Kidney tubule cell (primary cell): ENCODE measurements at regions not wholly inside any gene's neighbourhood (a gene's known extent, or its start where the extent isn't known, plus 50 kb on each side); places are given as distances from the start of the nearest gene placed in this dataset.
"Not testable (repeated sequence)": the region's sequence is repeated elsewhere in the genome, so short reads cannot be mapped to it uniquely, and the experiment has no call there.

Experiments used
- DNase-seq: peaks from one replicate; pipeline ENCODE4 v3.0.0-alpha.2; 2018; ENCODE audit warnings: low spot score

DNA sequence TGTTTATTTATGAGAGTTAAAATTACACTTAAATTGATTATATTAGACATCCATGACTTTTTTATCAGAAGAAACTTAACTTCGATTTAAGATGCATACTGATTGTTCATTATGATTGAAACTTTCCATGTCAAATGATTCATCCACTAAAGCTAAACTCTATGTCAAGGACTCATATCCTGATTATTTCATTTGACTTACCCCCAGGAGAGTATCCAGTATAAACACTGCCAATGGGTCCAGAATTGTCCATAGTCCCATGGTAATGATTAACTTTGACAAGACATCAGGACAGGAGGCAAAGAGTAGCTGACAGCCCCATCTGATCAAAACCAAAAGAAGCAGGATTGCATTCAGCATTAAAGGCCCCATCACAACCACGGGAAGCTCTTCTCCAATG lies 709.9 kb downstream of the TFAP2A start:
- peak; percentile 90 for DNase-seq

DNA sequence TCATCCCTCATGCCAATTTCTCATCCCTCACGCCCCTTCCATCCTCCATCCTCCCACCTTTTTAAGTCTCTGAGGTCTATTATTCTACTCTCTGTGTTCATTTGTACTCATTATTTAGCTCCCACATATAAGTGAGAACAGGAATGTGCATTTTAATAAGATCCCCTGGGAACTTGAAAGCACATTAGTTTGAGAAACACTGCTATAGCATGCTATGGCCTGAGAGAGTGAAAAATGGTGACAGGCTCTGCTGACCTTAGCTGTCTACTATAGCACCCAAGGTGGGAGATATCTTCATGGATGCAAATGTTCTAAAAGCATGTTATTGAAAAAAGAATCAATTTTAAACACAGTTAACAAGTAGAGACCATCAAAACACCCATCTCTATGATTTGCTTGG lies 712.0 kb downstream of the TFAP2A start:
- no peak for DNase-seq

DNA sequence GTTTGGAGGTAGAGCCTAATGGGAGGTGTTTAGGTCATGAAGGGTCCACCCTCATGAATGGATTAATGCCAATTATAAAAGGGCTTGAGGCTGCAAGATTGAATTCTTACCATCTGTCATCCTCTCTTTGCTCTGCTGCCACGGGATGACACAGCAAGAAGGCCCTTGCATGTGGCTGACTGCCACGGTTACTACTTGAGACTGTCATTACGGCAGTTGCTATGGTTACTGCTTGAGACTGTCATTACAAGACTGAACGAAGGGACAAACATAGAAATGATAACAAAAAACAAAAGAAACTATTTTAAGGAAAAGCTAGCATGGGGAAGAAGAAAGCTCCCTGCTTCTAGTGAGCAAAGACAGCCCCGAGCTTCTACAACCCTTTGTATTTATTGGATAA lies 715.0 kb downstream of the TFAP2A start:
- peak; percentile 3 for DNase-seq

DNA sequence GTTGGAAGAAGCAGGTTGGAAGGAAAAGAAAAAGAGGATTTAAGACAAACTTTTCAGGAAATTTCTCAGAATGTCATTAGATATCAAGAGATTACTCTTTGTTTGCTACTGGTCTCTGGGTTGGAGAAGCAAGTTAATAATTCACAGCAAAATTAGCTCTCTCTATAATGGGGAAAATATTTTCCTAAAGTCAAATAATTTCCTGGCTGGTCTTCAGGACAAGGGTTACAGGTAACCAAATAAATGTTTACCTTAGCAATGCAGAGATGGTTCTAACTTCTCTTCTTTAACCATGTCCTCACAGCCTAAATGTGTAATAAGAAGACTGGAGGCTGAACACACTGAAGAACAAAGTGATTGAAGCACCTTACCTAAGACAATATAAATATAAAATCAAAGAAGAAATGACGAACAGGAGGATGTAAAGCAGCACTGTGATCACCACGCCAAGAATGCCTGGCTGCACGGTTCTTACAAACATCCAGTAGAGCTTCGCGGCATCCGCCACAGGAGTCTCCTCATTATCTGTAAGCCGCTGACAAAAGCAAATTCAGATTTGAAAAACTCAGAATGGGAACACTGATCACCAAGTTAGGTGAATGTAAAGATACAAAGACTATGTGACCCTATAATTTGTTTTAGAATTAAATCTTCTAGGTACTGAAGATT lies 717.5 kb downstream of the TFAP2A start:
- no peak for DNase-seq

DNA sequence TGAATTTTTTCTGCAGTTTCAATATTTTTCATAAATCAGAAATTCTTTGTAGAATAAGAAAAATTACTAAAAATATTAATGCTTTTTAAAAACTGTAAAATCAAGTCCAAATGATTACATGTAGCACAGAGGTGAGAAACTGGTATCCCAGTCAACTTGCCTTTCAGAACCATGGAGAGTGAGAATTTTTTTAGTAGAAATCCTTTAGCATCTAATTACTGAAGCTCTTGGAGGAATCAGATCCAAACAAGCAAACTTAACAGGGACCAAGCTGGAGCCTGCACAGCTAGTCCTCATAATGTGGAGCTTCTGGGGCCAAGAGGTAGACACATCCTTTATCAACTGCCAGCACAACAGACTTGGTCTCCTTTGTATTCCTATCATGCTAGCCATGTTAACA lies 724.5 kb downstream of the TFAP2A start:
- no peak for DNase-seq

DNA sequence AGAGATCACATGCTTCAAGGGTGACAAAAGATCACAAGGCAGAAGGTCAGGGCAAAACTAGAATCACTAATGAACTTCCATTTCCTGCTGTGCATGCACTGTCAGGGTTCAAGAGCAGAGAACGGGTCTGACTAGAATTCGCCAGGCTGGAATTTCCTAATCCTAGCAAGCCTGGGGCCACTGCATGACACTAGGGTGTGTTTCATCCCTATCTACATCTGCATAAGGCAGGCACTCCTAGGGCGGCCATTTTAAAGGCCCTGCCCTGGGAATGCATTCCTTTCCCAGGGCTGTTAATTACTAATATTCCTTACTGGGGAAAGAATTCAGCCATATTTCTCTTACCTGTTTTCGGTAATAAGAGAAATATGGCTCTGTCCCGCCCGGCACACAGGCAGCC lies 734.1 kb downstream of the TFAP2A start:
- not testable (repeated sequence) for DNase-seq

DNA sequence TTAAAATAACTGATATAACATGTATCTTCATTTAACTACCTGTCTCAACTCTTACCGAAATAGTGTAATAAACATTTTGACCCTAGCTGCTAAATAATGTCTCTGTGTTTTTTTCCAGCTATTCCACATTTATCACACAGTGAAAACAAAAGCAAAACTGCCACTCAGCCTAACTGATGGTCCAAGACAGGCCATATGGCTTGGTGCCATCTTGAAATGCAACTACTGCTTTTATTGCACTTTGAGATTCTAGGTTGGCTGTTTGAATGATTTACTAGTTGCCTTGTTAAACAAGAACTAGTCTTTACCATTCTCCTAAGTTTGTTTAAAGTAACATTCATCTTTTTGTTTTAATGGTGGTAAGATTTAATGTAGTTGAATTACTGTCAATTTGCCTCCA lies 739.8 kb downstream of the TFAP2A start:
- no peak for DNase-seq

DNA sequence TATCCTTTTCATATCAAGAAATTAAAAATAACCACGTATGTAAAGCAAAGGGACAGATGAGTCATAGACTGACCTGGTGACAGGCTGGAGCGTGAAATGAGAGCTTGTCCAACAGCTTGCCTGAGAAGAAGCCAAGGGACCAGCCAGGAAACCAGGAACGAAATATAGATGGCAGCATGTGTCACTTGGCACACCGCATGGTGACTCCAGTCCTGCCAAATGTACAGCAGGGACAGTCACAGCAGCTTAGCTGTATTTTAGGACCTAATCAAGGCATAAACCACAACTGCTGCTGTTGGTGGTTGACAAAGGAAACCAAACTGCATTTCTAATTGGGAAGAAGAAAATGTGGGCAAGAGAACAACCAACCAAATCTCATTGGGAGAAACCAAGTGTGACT lies 755.0 kb downstream of the TFAP2A start:
- no peak for DNase-seq

DNA sequence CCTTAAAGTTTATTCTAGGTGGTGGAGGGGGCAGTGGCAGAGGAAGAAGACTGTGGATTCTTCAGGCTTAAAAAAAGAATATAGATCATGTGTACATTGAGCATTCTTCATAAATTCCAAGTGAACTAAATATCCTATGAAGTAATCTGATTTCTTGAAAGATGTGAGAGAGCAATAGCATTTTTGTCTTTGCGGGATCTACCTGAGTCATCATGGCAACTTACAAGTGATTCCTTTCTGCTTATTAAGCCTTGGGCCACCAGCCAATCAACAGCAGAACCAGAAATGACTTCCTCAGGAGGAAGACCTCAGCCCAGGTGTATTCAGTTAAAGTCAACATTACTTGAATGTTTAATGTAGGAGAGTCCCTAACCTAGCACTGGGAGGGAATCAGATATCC lies 756.9 kb downstream of the TFAP2A start:
- peak; percentile 55 for DNase-seq

DNA sequence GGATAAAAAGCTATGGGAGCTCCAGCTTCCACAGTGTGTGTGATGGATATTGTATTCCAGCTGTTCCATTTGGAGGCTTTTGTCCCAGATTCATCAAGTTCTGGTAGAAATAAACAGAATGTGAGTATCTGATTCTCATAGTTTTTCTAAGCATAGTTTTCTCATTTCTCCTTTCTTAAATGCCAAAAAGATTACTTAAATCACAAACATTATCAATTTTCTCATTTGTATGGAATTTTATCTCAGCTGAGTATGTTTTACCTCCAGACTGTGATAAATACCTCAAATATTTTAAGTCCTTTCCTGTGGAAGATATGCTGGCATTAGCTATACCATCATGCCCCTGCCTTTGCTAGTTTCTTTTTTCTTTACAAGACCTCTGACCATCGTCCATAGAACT lies 767.3 kb downstream of the TFAP2A start:
- DNase-seq: no peak

DNA sequence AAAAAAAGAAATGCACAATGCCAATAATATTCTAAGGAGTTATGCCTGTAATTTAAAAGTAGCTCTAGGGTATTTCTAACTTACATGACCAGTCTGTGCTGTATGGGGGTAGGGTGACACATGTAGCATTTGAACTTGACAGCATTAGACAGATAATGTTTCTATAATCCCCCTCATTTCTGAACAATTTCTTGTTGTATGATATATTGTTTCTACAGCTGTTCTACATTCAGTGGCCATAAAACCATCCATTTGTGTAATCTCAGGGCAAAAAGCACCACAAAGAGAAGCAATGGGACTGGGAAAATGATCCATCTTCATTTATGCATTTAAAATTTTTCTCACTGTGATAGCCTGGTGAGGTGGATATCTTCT lies 767.8 kb downstream of the TFAP2A start:
- DNase-seq: no peak

DNA sequence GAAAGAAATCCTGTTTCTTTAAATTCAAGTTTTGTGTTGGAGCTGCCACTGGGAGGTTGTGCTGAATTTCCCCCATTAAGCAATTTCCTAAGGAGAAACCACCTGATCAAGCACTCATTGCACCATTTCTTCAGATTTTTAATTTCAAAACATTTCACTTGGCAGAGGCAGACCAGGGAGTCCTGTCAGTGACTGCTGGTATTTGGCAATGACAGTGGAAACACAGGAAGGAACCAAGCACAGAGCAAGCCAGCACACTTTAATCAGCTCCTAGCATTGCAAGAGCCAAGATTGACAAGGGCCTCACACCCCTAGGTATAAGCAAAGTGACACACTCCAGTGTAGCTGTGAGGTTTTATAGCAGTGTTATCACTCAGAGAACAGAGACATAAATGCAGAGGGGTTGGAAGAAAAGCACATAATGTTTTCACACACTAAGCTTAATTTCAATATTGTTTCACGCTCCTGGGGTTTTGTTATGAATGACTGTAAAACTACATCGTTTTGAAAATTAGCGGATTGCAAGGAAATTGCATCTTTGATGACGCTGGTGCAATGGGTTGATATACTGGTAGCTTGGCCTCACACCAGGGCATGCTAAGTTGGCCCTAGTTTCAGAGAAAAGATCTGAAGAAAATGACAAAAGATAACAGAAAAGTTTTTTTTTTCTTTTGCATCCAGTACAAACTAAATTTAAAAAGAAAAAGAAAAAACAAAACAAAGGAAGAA lies 768.4 kb downstream of the TFAP2A start:
- DNase-seq: no peak

DNA sequence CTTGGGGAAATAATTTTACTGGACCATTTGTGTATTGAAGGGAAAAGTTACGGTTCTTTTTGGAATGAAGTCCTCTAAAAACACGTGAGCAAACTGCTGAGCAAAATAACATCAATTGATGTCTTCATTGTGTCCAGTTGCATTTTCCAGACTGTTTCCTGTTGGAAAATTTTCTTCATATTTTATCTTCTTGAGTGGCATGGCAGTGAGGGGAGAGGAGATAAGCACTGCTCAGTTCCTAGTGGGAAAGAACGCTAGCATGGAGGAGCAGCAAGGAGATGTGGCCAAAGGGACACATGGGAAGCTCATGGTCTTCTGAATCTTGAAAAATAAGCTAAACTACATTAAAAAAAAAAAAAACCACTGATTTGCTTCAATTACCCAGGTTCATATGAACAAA lies 776.0 kb downstream of the TFAP2A start:
- no peak for DNase-seq

DNA sequence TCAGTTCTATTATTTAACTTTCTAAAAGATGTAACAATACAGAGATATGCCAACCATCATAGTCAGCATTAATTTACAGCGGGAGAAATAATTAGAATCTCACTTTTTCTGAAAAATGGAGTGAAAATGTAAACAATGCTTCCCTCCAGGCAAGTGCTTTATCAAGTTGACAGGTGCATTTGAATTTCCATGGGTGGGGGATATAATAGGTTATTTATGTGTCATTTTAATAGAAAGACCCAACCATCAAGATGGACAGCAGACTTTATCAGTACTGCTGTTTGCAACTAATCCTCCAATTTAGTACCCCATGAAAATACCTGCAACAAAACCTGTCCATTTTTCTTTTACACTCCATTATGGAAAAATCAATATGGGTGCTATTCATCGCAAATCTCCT lies 780.1 kb downstream of the TFAP2A start:
- DNase-seq: no peak

DNA sequence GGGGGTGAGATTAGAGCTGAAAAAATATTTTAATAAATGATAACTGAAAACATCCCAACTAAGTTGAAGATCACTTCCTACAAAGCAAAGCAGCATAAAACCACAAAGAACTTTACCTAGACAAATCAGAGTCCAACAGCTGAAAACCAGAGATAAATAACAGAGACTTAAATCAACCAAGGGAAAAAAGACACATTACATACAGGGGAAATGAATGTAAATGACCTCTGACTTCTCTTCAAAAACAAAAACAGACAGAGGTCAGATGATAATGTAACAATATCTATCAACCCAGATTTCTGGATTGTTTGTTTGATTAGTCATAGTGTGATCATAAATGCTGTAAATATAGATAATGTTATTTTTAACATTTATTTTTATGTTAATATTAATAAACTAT lies 782.8 kb downstream of the TFAP2A start:
- no peak for DNase-seq

DNA sequence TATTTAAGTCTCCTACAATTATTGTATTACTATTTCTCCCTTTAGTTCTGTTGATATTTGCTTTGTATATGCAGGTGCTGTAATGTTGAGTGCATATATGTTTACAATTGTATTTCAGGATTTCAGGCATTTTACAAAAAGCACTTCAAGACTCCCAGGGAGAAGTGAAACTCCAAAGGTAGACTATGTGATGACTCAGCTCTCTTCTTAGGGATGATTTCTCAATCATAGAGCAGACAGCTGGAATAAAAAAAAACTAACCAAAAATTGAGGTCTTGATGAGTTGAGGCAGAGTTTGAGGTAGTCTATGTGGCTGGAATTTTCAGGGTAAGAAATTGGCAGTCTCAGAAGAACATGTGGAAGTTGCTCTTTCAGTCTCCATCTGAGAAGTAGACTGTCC lies 786.1 kb downstream of the TFAP2A start:
- DNase-seq: peak; percentile 10

DNA sequence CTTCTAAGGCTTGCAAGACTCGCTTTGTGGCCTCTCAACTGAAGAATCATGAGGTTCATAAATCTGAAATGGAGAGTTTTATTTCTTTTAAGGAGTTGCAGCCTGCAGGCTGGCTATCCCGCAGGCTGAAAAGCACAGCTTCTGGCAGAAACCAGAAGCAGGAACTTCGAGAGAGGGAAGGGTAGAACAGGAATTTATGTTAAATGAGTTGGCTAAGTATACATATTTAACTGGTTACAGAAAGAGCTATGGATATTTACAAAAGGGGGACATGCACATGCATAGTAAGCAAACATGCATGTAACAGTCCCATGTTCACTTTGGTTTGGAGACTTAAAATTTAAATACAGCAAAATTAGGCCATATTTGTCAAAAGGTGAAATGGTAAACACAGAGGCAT lies 787.0 kb downstream of the TFAP2A start:
- DNase-seq: no peak

DNA sequence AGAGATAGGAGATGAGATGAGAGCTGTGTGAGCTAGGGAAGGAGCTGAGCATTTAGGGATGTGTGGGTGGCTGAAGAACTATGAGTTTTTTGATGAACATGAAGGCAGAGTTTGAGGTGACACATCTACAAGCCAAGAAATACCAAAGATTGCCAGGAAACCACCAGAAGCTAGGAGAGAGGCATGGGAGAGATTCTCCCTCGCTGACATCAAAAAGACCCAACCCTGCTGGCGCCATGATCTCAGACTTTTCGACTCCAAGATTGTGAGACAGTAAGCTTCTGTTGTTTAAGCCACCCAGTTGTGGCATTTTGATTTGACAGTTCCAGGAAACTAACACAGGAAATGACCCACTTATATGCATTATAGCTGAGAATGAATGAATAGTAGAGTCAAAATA lies 790.9 kb downstream of the TFAP2A start:
- DNase-seq: no peak

DNA sequence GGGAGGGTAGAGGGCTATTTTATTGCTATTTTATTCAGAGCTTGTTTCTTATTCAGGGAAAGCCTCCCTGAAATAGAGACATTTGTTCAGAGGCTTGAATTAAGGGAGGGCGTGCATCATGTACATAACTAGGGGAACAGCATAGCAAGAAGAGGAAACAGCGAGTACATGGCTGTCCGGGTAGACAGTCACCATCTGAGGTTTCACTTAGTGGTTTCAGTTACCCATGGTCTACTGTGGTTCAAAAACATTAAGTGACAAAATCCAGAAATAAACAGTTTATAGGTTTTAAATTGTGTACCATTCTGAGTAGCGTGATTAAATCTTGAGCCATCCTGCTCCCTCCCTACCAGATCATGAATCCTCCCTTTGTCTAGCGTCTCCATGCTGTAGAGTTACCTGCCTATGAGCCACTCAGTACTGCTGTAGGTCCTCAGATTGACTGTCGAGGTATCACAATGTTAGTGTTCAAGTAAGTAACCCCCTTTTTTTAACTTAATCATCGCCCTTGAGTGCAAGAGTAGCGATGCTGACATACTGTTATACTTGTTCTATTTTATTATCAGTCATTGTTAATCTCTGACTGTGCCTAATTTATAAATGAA lies 791.5 kb downstream of the TFAP2A start:
- DNase-seq: no peak

DNA sequence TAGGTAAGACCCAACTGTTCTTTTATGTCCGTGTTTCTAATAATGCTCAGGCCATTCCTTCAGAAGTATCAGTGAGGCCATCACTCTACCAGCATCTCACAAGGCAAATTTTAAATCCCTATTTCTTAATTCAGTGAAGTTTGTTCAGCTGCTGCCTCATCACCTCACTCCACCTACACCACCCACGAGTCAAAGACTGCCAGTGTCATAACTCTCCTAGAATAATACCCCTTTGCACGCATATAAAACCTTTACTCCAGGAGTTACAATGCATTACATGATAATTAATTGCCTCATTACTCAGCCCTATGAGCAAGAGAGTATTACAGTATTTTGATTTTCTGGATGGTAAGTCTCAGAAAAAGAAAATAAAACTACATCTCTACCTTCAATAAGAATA lies 793.6 kb downstream of the TFAP2A start:
- DNase-seq: peak; percentile 39

DNA sequence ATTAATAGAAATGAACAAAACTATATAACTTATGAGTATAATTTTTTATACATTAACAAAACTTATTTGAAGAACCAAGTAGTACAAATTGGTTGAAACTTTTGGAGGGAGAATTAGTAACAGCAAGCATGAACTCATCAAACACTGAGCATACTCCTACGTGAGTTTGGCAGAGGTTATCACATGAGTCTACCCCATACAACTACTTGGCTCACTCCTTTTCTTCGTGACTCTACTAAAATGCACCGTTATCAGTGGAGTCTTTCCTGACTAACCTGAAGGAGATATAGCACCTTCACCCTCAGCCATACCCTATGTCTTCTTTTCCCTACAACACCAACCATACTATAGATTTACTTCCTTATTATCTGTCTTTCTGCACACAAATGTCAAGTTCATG lies 794.2 kb downstream of the TFAP2A start:
- DNase-seq: no peak

DNA sequence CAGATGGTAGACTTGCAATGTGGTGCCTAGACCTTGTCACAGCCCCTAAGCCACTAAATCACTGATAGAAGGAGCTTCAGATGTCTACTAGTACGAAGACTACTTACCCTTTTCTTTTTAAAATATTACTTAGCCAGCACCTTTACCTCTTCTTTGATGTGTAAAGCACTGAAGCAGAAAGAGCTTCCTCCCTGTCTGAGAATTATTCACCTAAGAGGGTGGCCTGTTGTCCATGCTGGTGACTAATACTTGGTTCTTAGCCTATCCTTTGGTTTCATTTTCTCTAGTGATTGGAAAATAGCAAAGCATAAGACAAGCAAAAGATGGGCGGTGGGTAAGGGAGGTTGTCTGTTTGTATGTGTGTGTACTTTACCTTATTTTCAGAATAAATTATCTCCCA lies 794.6 kb downstream of the TFAP2A start:
- peak; percentile 88 for DNase-seq

DNA sequence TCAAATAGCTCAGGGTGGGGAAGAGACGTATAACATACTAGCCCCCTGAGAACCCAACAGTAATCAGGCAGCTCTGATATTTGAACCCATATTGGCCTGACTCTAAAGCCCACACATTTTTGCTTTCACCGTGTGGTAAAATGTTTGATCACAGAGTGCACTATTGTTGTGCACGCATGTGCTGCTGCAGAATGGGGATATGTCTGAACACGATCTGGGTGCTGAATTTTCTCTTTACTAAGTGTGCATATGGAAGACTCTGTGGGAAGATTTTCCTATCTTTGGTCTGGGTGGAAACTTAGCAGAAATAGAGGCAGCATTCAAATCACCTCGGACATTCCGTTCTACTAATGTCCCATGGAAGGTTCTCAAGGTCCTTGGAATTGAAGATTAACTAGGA lies 800.1 kb downstream of the TFAP2A start:
- no peak for DNase-seq

DNA sequence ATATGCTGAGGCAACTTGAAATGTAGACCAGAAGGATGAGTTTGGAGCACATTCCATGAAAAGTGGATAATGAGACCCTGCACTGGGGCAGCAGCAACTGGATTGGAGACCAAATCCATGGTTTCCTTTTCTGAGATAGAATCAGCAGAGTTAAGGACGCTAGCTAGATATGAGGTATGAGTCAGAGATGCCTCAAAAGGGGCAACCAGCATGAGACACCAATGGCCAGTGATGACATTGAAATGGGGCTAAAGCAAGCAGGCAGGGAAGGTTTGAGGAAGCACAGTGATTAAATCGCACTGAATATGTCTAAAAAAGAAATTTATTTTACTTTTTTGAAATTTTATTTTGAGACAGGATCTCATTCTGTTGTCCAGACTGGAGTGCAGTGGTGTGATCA lies 802.4 kb downstream of the TFAP2A start:
- DNase-seq: peak; percentile 5
